Colonic mucosa (tissue), 4 donors: ENCODE measurements at regions not wholly inside any gene's neighbourhood (a gene's known extent, or its start where the extent isn't known, plus 50 kb on each side); places are given as distances from the start of the nearest gene placed in this dataset.

Experiments
- DNase-seq: peaks from one replicate; pipeline ENCODE4 v3.0.0-alpha.2; 2020
- H3K27ac ChIP-seq: fragments of 200-600 bp; one replicate; pipeline ENCODE4 v1.8.0; 2021
- H3K27me3 ChIP-seq: fragments of 200-600 bp; one replicate; pipeline ENCODE4 v1.8.0; 2021
- H3K36me3 ChIP-seq: fragments of 200-600 bp; one replicate; pipeline ENCODE4 v1.8.0; 2021
- H3K4me1 ChIP-seq: fragments of 200-600 bp; one replicate; pipeline ENCODE4 v1.8.0; 2021; ENCODE audit warnings: mild to moderate bottlenecking
- H3K4me3 ChIP-seq: fragments of 200-600 bp; one replicate; pipeline ENCODE4 v1.8.0; 2021
- H3K9ac ChIP-seq, 2 donors: one replicate each; pipeline ENCODE4 v1.7.0; 2013; ENCODE audit warnings: control low read depth in 2 of 2, low read depth in 2 of 2, low read length in 2 of 2
- H3K9me3 ChIP-seq: fragments of 200-600 bp; one replicate; pipeline ENCODE4 v1.8.0; 2021
- intact Hi-C: fragments of 100-400 bp; cut with DNase I; formaldehyde crosslinking; loops from one replicate; pipeline ENCODE4 v1.14.1; 2022
- TF ChIP-seq, protein P1 (sequence below): fragments of 200-600 bp; IDR thresholded peaks from one replicate; pipeline ENCODE4 v1.8.0; 2022; ENCODE audit warnings: antibody characterized with exemption, mild to moderate bottlenecking
- donor health status: healthy.
- donor health status: DM: no; HTN: no; CAD: no.
- donor health status: DM: no; HTN: no; CAD: no.

GRCh38 chr15:53354874-53355273 is 404.6 kb downstream of the WDR72 start:
- Histone ChIP-seq H3K4me1 (no peaks in the 10 kb centered on the region), H3K36me3 (no peaks in the 10 kb centered on the region), H3K9ac (no peak overlapping the region), H3K27ac (no peak overlapping the region), H3K4me3 (no peak overlapping the region), H3K9me3 (no peaks in the 10 kb centered on the region), H3K27me3 (no peaks in the 10 kb centered on the region)
- no peak for DNase-seq
- TF ChIP-seq, protein P1, sequence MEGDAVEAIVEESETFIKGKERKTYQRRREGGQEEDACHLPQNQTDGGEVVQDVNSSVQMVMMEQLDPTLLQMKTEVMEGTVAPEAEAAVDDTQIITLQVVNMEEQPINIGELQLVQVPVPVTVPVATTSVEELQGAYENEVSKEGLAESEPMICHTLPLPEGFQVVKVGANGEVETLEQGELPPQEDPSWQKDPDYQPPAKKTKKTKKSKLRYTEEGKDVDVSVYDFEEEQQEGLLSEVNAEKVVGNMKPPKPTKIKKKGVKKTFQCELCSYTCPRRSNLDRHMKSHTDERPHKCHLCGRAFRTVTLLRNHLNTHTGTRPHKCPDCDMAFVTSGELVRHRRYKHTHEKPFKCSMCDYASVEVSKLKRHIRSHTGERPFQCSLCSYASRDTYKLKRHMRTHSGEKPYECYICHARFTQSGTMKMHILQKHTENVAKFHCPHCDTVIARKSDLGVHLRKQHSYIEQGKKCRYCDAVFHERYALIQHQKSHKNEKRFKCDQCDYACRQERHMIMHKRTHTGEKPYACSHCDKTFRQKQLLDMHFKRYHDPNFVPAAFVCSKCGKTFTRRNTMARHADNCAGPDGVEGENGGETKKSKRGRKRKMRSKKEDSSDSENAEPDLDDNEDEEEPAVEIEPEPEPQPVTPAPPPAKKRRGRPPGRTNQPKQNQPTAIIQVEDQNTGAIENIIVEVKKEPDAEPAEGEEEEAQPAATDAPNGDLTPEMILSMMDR: no peak
- intact Hi-C loops: no loop called here

DNA sequence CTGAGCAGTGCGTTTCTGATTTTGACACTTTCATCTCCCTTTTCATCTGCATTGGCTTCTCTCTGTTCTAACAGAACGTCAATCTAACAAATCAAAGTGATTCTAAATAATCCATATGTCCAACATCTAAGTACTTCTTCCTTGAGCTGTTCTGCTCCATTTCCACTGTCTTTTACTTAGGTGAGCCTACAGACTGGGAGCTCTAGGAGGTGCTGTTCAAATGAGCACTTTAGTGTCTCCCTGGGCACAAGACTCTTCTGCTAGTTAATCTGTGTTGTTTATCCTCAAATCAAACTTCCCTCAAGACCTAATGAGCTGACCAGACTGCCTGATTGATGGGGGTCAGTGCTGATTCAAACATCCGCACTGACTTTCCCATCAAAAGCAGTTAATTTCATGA is 408.1 kb downstream of the WDR72 start:
- TF ChIP-seq, protein P1: no peak
- Histone ChIP-seq H3K4me1 (no peaks in the 10 kb centered on the region), H3K27ac (no peak overlapping the region), H3K4me3 (no peak overlapping the region), H3K27me3 (no peaks in the 10 kb centered on the region), H3K9ac (no peak overlapping the region), H3K36me3 (no peaks in the 10 kb centered on the region), H3K9me3 (no peaks in the 10 kb centered on the region)
- DNase-seq: no peak
- intact Hi-C loops: no loop called here

DNA sequence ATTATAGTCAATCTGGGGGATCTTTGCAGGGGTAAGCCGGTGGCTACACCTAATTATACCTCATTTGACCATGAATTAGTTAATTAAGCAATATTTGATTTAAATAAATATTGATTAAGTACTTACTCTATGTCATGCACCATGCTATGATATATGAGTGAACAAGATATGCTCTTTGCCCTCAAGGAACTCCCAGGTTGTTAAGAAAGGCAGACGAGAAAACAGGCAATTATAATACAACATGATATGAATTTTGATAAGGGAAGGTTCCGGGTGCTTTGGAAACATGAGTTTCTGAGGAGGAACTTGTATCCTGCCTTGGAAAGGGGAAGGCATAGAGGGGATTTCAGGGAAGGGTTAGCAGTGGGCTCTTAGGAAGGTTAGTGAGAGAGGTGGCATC is 412.9 kb downstream of the WDR72 start:
- H3K4me1 ChIP-seq: no peaks in the 10 kb centered on the region
- H3K9ac ChIP-seq: no peak overlapping the region
- H3K36me3 ChIP-seq: no peaks in the 10 kb centered on the region
- no peak overlapping the region for H3K4me3 ChIP-seq
- H3K9me3 ChIP-seq: no peaks in the 10 kb centered on the region
- intact Hi-C loops: no loop called here
- TF ChIP-seq, protein P1: no peak
- H3K27me3 ChIP-seq: no peaks in the 10 kb centered on the region
- no peak for DNase-seq
- H3K27ac ChIP-seq: no peak overlapping the region

- intact Hi-C loops: no loop called here
- TF ChIP-seq, protein P1: no peak
These were observed 427.9 kb downstream of the WDR72 start for GRCh38 chr15:53331328-53332190.

GRCh38 chr15:53328341-53328740 is 431.1 kb downstream of the WDR72 start:
- Histone ChIP-seq H3K4me3 (no peak overlapping the region), H3K27me3 (no peaks in the 10 kb centered on the region), H3K36me3 (no peaks in the 10 kb centered on the region), H3K9me3 (no peaks in the 10 kb centered on the region), H3K9ac (no peak overlapping the region), H3K27ac (no peak overlapping the region), H3K4me1 (no peaks in the 10 kb centered on the region)
- intact Hi-C loops: no loop called here
- no peak for DNase-seq
- TF ChIP-seq, protein P1: no peak

More at GRCh38 chr15:53331328-53332190, 427.9 kb downstream of the WDR72 start:
- Histone ChIP-seq H3K4me3 (no peak overlapping the region), H3K27ac (no peak overlapping the region), H3K36me3 (no peaks in the 10 kb centered on the region), H3K4me1 (no peaks in the 10 kb centered on the region), H3K9ac (no peak overlapping the region), H3K27me3 (no peaks in the 10 kb centered on the region), H3K9me3 (no peaks in the 10 kb centered on the region)
- no peak for DNase-seq
